GM12878 (cell line): ENCODE measurements at regions not wholly inside any gene's neighbourhood (a gene's known extent, or its start where the extent isn't known, plus 50 kb on each side); places are given as distances from the start of the nearest gene placed in this dataset.

Experiments used
- ATAC-seq: fragments of 200-7000 bp; cut with Tn5 transposase; 3 replicates; pipeline ENCODE4 v1.9.1; 2020; ENCODE audit warnings: mild to moderate bottlenecking, moderate library complexity
- BruUV-seq: library from RNA; stranded (reverse); fragments of 400-500 nt; replicated peaks from 2 replicates; lab custom pipeline; 2021; lab: Mats Ljungman, UMichigan
- CTCF ChIA-PET: fragments of 300-600 bp; sonication (Branson Sonifier 250); formaldehyde crosslinking; extraction: SDS; loops from one replicate; lab custom pipeline; 2021; ENCODE audit warnings: inconsistent platforms; lab: Yijun Ruan, JAX
- POLR2A ChIA-PET: fragments of 350-600 bp; formaldehyde crosslinking; extraction: SDS; loops from one replicate; lab custom pipeline; 2021; ENCODE audit warnings: inconsistent platforms; lab: Charles Lee
- RAD21 ChIA-PET: fragments of 300-600 bp; sonication (Branson Sonifier 250); formaldehyde crosslinking; loops from one replicate; lab custom pipeline; 2023; ENCODE audit warnings: antibody characterized with exemption; ENCODE audit not compliant: unreplicated experiment; lab: Charles Lee
- SMC1A ChIA-PET: fragments of 300-600 bp; sonication (Branson Sonifier 250); formaldehyde crosslinking; loops from one replicate; lab custom pipeline; 2023; ENCODE audit not compliant: unreplicated experiment, uncharacterized antibody; lab: Charles Lee
- DNase-seq: peaks from one replicate; pipeline ENCODE4 v3.0.0-alpha.2; 2011; ENCODE audit warnings: low read depth, low spot score
- FAIRE-seq: peaks from 3 replicates; lab custom pipeline; 2011; peaks lifted over from hg19 to GRCh38; lab: Jason Lieb, UNC
- H2AFZ ChIP-seq: 2 replicates; pipeline ENCODE4 v1.6.0; 2011; ENCODE audit warnings: low read depth, low read length, control low read depth; ENCODE audit not compliant: control insufficient read depth
- H3K27ac ChIP-seq: 2 replicates; pipeline ENCODE4 v1.5.1; 2011; ENCODE audit warnings: control low read depth; ENCODE audit not compliant: control insufficient read depth, insufficient read depth
- H3K27me3 ChIP-seq, 2 experiments: replicated peaks in 1 of 2; 2 replicates each; pipeline versions ENCODE4 v1.6.0 to v1.6.1; 2011; ENCODE audit warnings: low read length in 1 of 2; ENCODE audit not compliant: control insufficient read depth in 2 of 2, insufficient read depth in 2 of 2
- H3K36me3 ChIP-seq, 2 experiments: 2 replicates each; pipeline ENCODE4 v1.5.1; 2011; ENCODE audit warnings: low read length in 1 of 2; ENCODE audit not compliant: control insufficient read depth in 2 of 2, insufficient read depth in 2 of 2
- H3K4me1 ChIP-seq: 2 replicates; pipeline ENCODE4 v1.6.1; 2011; ENCODE audit warnings: mild to moderate bottlenecking, low read length, moderate library complexity, mixed read lengths; ENCODE audit not compliant: control insufficient read depth, insufficient read depth
- H3K4me2 ChIP-seq: 2 replicates; pipeline ENCODE4 v1.6.0; 2011; ENCODE audit warnings: control low read depth; ENCODE audit not compliant: control insufficient read depth, insufficient read depth
- H3K4me3 ChIP-seq: fragments of 200-600 bp; sonication (generic); 2 replicates; pipeline ENCODE4 v1.5.1; 2016
- H3K79me2 ChIP-seq: 2 replicates; pipeline ENCODE4 v1.6.0; 2011; ENCODE audit warnings: low read length; ENCODE audit not compliant: control insufficient read depth, insufficient read depth
- H3K9ac ChIP-seq: 2 replicates; pipeline ENCODE4 v1.8.0; 2011; ENCODE audit warnings: low read length, control low read depth, mixed read lengths; ENCODE audit not compliant: control insufficient read depth, insufficient read depth
- H3K9me3 ChIP-seq: replicated peaks from 3 replicates; pipeline ENCODE4 v1.5.1; 2011; ENCODE audit warnings: mild to moderate bottlenecking, low read length; ENCODE audit not compliant: control insufficient read depth, insufficient read depth
- H4K20me1 ChIP-seq: 2 replicates; pipeline ENCODE4 v1.6.0; 2011; ENCODE audit not compliant: control insufficient read depth, insufficient read depth
- MTA2 ChIP-seq: fragments of 450-650 bp; IDR thresholded peaks from 2 replicates; pipeline ENCODE4 v1.6.1; 2016; ENCODE audit warnings: low read depth, mild to moderate bottlenecking, moderate library complexity
- RFX5 ChIP-seq: IDR thresholded peaks from 2 replicates; pipeline ENCODE4 v1.6.1; 2011; ENCODE audit warnings: low read depth, low read length, improper control_type of control experiment
- RUNX3 ChIP-seq: IDR thresholded peaks from 2 replicates; pipeline ENCODE4 v1.6.1; 2012; ENCODE audit warnings: low read length, inconsistent platforms
- STAT1 ChIP-seq: fragments of 450-650 bp; conservative IDR thresholded peaks from 2 replicates; pipeline ENCODE4 v1.6.1; 2014; ENCODE audit warnings: antibody characterized with exemption, mild to moderate bottlenecking
- YBX1 ChIP-seq: fragments of 450-650 bp; IDR thresholded peaks from 2 replicates; pipeline ENCODE4 v1.6.1; 2016; ENCODE audit warnings: antibody characterized with exemption
- WGBS: methylation state at CpG from one replicate; pipeline ENCODE4 v1.1.6; 2016; ENCODE audit warnings: low lambda C conversion rate; ENCODE audit not compliant: insufficient replicate concordance, insufficient coverage; ENCODE audit errors: missing lambda C conversion rate; 5-methylcytosine and 5-hydroxymethylcytosine counted together
- in situ Hi-C: fragments of 300-500 bp; cut with MboI; formaldehyde crosslinking; loops from 9 replicates; pipeline ENCODE4 v1.14.3; 2018; ENCODE audit warnings: mixed read lengths
- intact Hi-C: fragments of 100-400 bp; cut with micrococcal nuclease; formaldehyde crosslinking; loops from one replicate; pipeline ENCODE4 v1.14.2; 2022; ENCODE audit not compliant: unreplicated experiment

- Histone ChIP-seq H3K27me3 (no peaks in the 10 kb centered on the region), H3K36me3 (no peaks in the 10 kb centered on the region), H3K4me1 (no peaks in the 10 kb centered on the region), H3K4me3 (no peak overlapping the region), H3K27ac (no peak overlapping the region), H3K79me2 (no peaks in the 10 kb centered on the region), H3K9ac (no peak overlapping the region), H4K20me1 (no peaks in the 10 kb centered on the region), H2AFZ (no peak overlapping the region), H3K4me2 (no peak overlapping the region), H3K9me3 (no peaks in the 10 kb centered on the region)
- intact Hi-C loops (no loop called here), in situ Hi-C loops (no loop called here)
- POLR2A ChIA-PET: no interaction called here
- FAIRE-seq (no peak), ATAC-seq (no peak), DNase-seq (no peak)
- SMC1A ChIA-PET: no interaction called here
- TF ChIP-seq RUNX3: no peak
- RAD21 ChIA-PET: no interaction called here
- CTCF ChIA-PET: no interaction called here
- no TSS peak for BruUV-seq
These were observed 245.0 kb upstream of the ACTBL2 start for GRCh38 chr5:57727591-57727990.

- CTCF ChIA-PET: no interaction called here
- H3K27me3 ChIP-seq: no peaks in the 10 kb centered on the region
- DNase-seq (no peak), ATAC-seq (no peak), FAIRE-seq (no peak)
- no peak overlapping the region for H3K27ac ChIP-seq
- RAD21 ChIA-PET: no interaction called here
- H3K4me1 ChIP-seq: no peaks in the 10 kb centered on the region
- no peak overlapping the region for H3K4me2 ChIP-seq
- H2AFZ ChIP-seq: no peak overlapping the region
- no peaks in the 10 kb centered on the region for H3K36me3 ChIP-seq
- H3K4me3 ChIP-seq: no peak overlapping the region
- no peaks in the 10 kb centered on the region for H4K20me1 ChIP-seq
- H3K79me2 ChIP-seq: no peaks in the 10 kb centered on the region
- no peak for TF ChIP-seq STAT1
- TF ChIP-seq MTA2: no peak
- TF ChIP-seq RFX5: peak; percentile 56; the same call in 1 of the 2 replicates
- no peak for TF ChIP-seq YBX1
- H3K9ac ChIP-seq: no peak overlapping the region
- in situ Hi-C loops (no loop called here), intact Hi-C loops (no loop called here)
- 38% methylated on average over 7 of the region's 7 CpGs for WGBS
- SMC1A ChIA-PET: interaction anchor here (1.3 kb wide), 1 partner anchor 26 kb away, joined by 3 read pairs; no protein-coding TSS in a partner anchor
- POLR2A ChIA-PET: no interaction called here
- no peaks in the 10 kb centered on the region for H3K9me3 ChIP-seq
- BruUV-seq: no TSS peak
These were observed 243.3 kb upstream of the ACTBL2 start for GRCh38 chr5:57725658-57726504.
